Middle frontal gyrus (tissue), 1 donor: ENCODE measurements at regions not wholly inside any gene's neighbourhood (a gene's known extent, or its start where the extent isn't known, plus 50 kb on each side); places are given as distances from the start of the nearest gene placed in this dataset.

Experiments used
- DNase-seq: peaks from one replicate; pipeline ENCODE4 v3.0.0-alpha.2; 2015; ENCODE audit warnings: low spot score; ENCODE audit errors: extremely low spot score

DNA sequence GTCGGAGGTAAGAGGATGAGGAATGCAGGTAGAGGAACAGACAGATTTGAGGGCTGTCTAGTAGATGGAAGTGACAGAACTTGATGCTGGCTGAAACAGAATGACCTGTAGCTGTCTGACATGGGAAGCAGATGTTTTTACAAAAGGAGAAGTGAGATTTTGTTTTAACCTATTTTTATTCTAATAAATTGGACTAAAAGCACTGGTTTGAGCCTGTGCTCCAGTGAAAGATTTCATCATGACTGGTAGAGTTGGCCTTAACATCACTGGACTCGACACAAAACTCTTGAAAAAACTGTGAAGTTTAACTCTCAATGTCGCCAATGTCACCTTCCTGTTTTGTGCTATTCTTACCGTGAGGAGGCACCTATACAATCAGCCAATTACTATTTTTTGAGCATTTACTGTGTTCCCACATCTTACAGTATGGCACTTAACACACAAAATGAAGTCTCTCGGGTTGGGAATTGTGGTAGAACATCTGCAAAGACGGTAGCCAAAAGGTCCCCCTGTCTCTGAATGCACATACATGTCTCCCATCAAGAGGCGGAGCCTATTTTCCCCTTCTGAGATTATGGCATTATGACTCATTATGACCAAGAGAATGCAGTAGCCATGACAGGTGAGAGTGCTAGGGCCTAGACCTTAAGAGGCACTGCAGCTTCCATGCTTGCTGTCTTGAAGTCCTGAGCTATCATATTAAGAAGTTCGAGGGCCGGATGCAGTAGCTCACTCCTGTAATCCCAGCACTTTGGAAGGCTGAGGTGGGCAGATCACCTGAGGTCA, 93.2 kb downstream of the FOXF2 start:
- DNase-seq = no peak

GRCh38 chr6:1485678-1486077, 96.3 kb downstream of the FOXF2 start:
- no peak for DNase-seq

GRCh38 chr6:1486387-1486786, 97.0 kb downstream of the FOXF2 start:
- no peak for DNase-seq

DNA sequence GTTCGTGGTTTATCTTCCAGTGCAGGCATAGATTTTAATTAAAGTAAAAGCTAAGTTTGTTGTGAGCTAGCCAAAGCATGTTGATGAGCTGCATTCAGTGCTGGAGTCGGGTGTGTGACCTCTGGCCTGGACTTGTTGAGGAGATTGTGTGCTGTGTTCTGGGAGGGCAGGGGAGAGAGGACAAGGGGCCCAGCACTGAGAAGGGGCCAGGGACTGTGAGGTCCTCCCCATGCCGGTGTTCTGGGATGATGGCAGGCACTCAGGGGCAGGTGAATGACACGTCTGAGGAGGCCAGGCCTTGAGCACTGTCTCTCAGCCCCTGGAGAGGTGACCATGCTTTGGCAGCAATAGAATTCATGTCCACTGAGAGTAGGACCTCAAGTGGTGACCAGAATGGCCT, 97.9 kb downstream of the FOXF2 start:
- DNase-seq = no peak

DNA sequence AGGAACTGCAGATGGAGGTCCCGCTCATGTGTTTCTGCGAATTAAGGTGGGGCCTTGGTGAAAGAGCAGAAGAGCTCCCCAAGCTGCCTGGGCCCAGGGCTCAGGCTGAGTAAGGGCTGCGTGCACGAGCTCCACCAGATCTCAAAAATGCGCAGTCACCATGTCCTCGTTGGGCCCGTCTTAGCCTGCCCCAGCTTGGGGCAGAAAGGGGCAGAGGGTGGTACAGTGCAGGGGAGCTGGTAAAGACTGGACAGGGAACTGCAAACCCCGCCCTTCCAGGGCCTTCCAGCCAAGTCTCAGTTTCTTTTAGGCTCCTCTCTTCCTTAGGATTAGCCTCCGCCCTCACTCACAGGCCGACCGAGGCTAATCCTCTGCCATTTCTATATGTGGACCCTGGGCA, 101.6 kb downstream of the FOXF2 start:
- no peak for DNase-seq

GRCh38 chr6:1491591-1492319, 102.4 kb downstream of the FOXF2 start:
- no peak for DNase-seq

DNA sequence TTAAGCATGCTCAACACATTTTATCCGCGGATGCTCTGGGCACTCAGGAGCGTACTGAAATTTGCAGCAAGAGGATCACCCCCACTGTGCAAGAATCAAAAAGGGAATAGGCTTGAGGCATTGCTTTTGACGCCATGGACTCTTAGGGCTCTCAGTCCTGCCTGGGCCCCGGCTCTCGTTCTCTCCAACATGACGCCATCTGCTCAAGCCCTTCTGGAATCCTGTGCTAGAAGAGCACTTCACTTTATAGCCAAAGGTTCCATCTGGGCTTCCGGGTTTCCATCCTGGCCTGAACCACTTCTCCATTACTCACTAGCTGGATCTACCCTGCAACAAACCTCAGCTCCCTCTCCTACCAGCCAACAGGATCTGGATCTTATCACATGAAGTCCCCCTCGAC, 105.3 kb downstream of the FOXF2 start:
- DNase-seq = no peak

DNA sequence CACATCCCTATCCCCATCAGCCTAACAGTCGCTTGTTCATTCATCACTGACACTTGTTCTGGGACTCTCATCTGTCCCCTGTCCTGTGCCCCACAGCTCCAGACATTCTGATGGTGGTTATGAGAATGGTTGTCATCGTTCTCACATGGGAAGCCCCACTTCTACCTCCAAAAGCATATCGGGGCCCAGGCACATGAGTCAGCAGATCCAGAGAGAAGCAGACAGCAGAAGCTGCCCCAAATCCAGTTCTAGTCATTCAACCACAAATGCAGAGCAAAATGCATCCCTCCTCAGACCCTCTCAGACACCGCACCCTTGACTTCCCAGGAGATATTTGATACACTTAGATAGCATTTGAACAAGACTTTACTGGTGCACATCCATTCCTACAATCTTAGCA, 106.0 kb downstream of the FOXF2 start:
- no peak for DNase-seq

DNA sequence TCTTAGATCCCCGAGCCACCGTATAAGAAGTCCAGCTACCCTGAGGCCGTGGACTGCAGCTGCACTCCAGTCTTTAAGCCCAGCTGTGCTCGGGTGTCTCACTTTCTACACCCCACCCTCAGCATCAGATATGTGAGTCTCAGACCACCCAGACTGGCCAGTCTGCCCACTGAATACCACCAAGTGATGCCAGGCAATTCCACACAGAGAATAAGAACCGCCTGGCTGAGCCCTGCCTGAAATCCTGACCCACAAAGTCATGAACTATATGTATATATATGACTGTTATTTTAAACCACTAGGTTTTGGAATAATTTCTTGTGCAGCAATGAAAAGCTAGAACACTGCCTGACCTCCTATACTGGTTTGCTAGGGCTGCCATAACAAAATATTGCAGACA, 106.7 kb downstream of the FOXF2 start:
- DNase-seq = no peak

DNA sequence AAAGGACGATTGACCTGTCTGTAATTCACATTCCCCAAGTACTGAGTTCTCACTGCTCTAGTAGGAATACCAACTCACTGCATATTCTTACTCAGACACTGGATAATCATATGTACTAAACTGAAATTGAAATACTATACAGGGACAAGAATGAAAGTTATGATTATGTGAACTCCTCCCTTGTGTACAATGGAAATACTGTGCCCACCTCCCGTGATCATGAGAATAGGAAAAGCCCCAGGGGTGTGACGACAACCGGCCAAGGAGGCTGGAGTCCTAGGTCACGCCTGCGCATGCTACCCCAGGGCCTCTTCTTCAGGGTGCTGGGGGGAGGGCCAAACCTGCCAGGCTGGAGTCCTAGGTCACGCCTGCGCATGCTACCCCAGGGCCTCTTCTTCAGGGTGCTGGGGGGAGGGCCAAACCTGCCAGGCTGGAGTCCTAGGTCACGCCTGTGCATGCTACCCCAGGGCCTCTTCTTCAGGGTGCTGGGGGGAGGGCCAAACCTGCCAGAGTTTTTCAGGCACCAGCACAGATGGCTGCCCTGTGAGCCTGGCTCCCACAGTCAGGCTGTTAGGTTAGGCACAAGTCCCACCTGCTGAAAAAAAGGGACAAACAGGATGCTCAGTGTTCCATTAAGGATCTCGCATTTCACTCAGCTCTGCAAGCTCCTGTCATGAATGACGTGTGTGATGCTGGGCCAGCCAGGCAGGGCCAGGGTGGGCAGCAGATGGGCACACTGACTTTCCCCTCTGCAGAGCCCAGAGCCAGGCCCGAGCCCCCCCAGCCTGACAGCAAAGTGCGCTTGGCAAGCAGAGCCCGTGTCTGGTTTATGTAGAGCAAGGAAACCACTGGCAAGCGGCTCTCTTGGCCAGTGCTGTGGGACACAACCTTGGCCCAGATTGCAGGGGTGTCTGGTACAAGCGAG, 107.7 kb downstream of the FOXF2 start:
- DNase-seq = no peak

GRCh38 chr6:1497761-1498105, 108.4 kb downstream of the FOXF2 start:
- DNase-seq = no peak

- DNase-seq = no peak
Observed at GRCh38 chr6:1498491-1499113, 109.2 kb downstream of the FOXF2 start.

DNA sequence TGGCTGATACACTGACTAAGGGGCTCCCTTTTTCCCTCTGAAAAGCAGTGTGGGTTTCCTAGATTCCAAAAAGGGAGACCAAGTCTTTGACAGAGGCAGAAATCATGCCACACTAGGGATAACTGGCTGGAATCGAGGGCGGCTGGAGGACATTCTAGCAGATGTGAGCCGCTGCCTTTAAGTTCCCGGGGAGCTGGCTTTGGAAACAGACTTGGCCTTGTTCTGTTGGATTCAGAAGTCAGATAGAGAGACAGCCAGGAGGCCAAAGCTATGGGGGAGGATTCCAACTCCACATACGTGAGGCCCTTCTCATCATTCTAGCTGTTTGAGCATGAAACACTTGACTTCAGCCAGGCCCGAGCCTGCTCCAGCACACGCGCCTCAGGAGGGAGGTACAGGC, 109.9 kb upstream of the FOXC1 start:
- DNase-seq = no peak

GRCh38 chr6:1500913-1501312, 108.8 kb upstream of the FOXC1 start:
- DNase-seq = no peak

DNA sequence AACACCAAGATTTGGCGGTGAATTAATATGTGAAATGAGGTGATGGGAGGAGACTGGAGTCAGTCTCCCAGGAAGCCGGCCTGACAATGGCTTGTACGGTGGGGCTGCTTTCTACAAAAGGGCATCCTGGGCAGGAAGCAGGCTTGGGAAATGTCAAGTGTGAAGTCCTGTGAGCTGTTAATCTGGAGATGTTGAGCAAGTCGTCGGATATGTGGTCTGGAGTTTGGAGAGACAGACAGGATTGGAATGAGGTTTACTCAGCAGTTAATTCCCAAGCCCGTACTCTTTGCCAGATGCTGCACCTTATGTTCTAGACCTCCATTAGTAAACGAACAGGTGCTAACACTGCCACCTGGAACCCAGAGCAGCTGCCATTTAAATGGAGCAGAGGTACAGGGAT, 107.7 kb upstream of the FOXC1 start:
- DNase-seq = no peak

DNA sequence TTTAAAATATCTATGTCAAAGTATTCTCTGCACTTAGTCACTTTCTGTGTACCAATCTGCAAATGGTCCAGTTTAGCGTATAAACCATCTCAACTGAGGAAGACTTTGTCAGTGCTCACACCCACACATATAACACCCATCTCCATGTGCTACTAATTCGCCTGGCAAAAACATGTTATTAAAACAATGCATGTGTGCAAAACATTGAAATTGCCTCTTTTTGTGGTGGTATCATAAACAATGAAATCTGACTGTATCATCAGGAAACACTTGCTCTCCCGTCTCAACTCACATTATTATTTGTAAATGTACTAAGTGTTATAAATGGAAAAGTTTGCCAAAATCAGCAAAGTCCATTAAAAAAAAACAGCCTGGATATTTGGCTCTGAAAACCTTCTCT, 105.9 kb upstream of the FOXC1 start:
- no peak for DNase-seq

DNA sequence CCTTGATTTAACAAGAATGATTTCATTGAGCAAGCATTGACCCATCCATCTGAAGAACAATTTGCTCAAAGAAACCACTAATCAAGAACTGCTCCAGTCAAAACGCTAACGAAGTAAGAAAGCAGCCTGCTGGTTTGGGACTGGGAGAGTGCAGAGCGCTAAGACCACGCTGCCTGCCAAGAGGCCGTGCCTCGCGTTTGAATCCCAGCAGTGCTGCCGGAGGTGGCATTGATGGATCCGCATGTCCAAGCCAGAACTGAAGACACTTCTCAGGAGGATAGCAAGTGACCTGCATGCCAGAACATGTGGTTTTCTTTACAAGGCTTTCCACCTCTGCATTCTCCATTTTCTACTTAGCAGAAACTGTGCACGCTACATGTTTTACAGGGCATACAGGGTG, 105.2 kb upstream of the FOXC1 start:
- DNase-seq = no peak

- DNase-seq = no peak
Observed at GRCh38 chr6:1507251-1507650, 102.5 kb upstream of the FOXC1 start.

- no peak for DNase-seq
Observed at GRCh38 chr6:1509241-1509640, 100.5 kb upstream of the FOXC1 start.

DNA sequence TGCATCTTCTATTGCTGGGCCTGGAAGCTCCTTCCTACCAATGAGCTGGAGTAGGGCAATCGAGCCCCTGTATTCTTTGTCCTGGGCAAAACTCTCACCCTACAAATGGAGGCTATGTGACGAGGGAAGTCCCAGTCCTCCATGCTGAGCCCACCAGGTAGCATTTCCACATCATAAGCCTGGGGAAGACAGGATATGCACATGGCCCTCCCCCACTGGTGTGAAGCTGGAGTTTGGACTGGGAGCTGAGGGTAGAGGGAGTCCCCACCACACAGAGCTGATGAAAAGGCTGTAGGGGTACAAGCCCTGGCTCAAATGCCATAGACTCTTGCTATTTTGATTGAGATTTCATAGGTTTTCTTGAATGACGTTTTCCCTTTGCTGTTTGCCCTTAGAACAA, 99.5 kb upstream of the FOXC1 start:
- DNase-seq = no peak

- DNase-seq = no peak
Observed at GRCh38 chr6:1513215-1513780, 96.4 kb upstream of the FOXC1 start.
